ENCODE measurements at regions not wholly inside any gene's neighbourhood (a gene's known extent, or its start where the extent isn't known, plus 50 kb on each side); places are given as distances from the start of the nearest gene placed in this dataset.

DNA sequence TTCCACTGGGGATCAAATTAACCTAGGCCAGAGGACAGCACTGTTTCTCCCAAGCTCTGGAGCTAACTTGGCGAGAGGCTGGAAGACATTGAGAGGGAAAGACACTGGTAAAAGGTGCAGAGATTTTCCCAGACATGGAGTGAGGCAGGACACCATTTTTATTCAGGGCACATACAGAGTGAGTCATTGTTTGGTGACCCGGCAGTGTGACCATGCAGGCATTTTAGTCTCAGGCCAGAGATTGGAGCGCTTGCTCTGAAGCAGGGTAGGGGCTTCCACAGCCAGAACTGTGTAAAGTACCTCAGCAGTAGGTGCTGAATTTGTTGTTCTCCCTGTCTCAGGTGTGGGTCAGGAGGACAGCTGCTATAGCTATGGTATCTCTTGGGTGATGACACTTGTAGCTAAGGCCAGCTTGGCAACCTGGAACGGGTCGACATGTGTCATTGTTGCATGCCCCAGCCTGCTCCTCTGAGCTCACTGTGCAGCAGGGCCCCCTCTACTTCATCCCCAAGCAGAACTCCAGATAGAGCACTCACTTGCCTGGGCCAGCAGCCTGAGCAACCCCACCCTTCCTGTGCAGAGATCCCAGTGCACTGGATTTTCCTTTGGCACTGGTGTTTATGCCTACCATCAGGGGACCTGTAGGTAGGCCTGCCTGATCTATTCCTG lies 79.8 kb upstream of the ATP8A1 start:
- no peak for DNase-seq
- intact Hi-C loops (cut with DNase I) = no loop called here
- Histone ChIP-seq H3K9me3 (peaks cover 0 to 2% (median 0%) of the 10 kb centered on the region in 4 donors), H3K4me3 (no peak overlapping the region), H3K4me1 (no peaks in the 10 kb centered on the region), H3K27me3 (no peaks in the 10 kb centered on the region), H3K27ac (no peak overlapping the region), H3K36me3 (no peaks in the 10 kb centered on the region)
- TF ChIP-seq, protein P1, sequence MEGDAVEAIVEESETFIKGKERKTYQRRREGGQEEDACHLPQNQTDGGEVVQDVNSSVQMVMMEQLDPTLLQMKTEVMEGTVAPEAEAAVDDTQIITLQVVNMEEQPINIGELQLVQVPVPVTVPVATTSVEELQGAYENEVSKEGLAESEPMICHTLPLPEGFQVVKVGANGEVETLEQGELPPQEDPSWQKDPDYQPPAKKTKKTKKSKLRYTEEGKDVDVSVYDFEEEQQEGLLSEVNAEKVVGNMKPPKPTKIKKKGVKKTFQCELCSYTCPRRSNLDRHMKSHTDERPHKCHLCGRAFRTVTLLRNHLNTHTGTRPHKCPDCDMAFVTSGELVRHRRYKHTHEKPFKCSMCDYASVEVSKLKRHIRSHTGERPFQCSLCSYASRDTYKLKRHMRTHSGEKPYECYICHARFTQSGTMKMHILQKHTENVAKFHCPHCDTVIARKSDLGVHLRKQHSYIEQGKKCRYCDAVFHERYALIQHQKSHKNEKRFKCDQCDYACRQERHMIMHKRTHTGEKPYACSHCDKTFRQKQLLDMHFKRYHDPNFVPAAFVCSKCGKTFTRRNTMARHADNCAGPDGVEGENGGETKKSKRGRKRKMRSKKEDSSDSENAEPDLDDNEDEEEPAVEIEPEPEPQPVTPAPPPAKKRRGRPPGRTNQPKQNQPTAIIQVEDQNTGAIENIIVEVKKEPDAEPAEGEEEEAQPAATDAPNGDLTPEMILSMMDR (IDR thresholded peaks at IDR 0.05) = no peak
- no peak for TF ChIP-seq POLR2A (IDR thresholded peaks at IDR 0.05)
- TF ChIP-seq POLR2AphosphoS5 (IDR thresholded peaks at IDR 0.05) = no peak
- TF ChIP-seq EP300 (IDR thresholded peaks at IDR 0.05) = no peak
- WGBS, 2 donors = 95 to 96% methylated on average over 5 of the region's 5 CpGs

DNA sequence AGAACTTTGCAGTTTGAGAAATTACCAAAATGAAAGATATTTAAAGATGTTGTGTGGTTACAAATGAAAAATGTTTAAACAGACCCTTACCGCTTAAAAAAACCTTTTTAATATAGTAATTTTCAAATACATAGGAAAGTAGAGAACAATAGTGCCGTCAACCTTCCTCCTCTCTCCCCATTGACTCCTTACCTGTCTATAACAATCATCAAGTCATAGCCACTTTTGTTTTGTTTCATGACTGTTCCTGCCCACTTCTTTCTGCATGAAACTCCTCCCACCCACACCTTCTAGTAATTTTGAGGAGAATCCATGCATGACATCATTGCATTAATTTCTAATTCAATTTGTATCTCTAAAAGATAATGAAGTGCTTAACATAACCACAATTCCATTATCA lies 76.5 kb upstream of the ATP8A1 start:
- Histone ChIP-seq H3K27ac (no peak overlapping the region), H3K4me3 (no peak overlapping the region), H3K9me3 (no peaks in the 10 kb centered on the region), H3K4me1 (no peaks in the 10 kb centered on the region), H3K36me3 (no peaks in the 10 kb centered on the region), H3K27me3 (no peaks in the 10 kb centered on the region)
- intact Hi-C loops (cut with DNase I) = no loop called here
- 71 to 72% methylated on average over 2 of the region's 2 CpGs for WGBS, 2 donors
- TF ChIP-seq, protein P1 (IDR thresholded peaks at IDR 0.05) = no peak
- TF ChIP-seq POLR2AphosphoS5 (IDR thresholded peaks at IDR 0.05) = no peak
- no peak for TF ChIP-seq EP300 (IDR thresholded peaks at IDR 0.05)
- TF ChIP-seq POLR2A (IDR thresholded peaks at IDR 0.05) = no peak
- no peak for DNase-seq

GRCh38 chr4:42732776-42733175 lies 75.9 kb upstream of the ATP8A1 start:
- intact Hi-C loops (cut with DNase I) = no loop called here
- no peak overlapping the region for H3K4me3 ChIP-seq
- H3K9me3 ChIP-seq = no peaks in the 10 kb centered on the region
- H3K27ac ChIP-seq = no peak overlapping the region
- no peaks in the 10 kb centered on the region for H3K36me3 ChIP-seq
- WGBS, 2 donors = 91 to 95% methylated on average over 5 of the region's 5 CpGs
- H3K4me1 ChIP-seq = no peaks in the 10 kb centered on the region
- TF ChIP-seq EP300 (IDR thresholded peaks at IDR 0.05) (no peak), POLR2AphosphoS5 (IDR thresholded peaks at IDR 0.05) (no peak), POLR2A (IDR thresholded peaks at IDR 0.05) (no peak)
- TF ChIP-seq, protein P1 (IDR thresholded peaks at IDR 0.05) = no peak
- no peak for DNase-seq
- H3K27me3 ChIP-seq = no peaks in the 10 kb centered on the region

GRCh38 chr4:42729505-42730237 lies 72.8 kb upstream of the ATP8A1 start:
- H3K4me3 ChIP-seq = no peak overlapping the region
- H3K9me3 ChIP-seq = no peaks in the 10 kb centered on the region
- 68 to 77% methylated on average over 4 of the region's 4 CpGs for WGBS, 2 donors
- no peaks in the 10 kb centered on the region for H3K4me1 ChIP-seq
- intact Hi-C loops (cut with DNase I) = no loop called here
- no peaks in the 10 kb centered on the region for H3K36me3 ChIP-seq
- no peaks in the 10 kb centered on the region for H3K27me3 ChIP-seq
- no peak overlapping the region for H3K27ac ChIP-seq
- no peak for TF ChIP-seq POLR2AphosphoS5 (IDR thresholded peaks at IDR 0.05)
- TF ChIP-seq POLR2A (IDR thresholded peaks at IDR 0.05) = no peak
- no peak for TF ChIP-seq EP300 (IDR thresholded peaks at IDR 0.05)
- TF ChIP-seq, protein P1 (IDR thresholded peaks at IDR 0.05) = no peak
- DNase-seq = no peak

All from sigmoid colon (tissue), 6 donors.